Endothelial cell of umbilical vein (primary cell): ENCODE measurements at regions not wholly inside any gene's neighbourhood (a gene's known extent, or its start where the extent isn't known, plus 50 kb on each side); places are given as distances from the start of the nearest gene placed in this dataset.

ENCODE experiments used
- BruUV-seq: library from RNA; stranded (reverse); fragments of 400-500 nt; replicated peaks from 2 replicates; lab custom pipeline; 2021; lab: Mats Ljungman, UMichigan
- CTCF ChIA-PET: fragments of 300-600, 350-600 bp; sonication (Branson Sonifier 250); formaldehyde crosslinking; loops from one replicate; lab custom pipeline; 2021; ENCODE audit warnings: antibody characterized with exemption, inconsistent platforms; lab: Charles Lee
- POLR2A ChIA-PET: fragments of 300-600, 350-600 bp; sonication (Branson Sonifier 250); formaldehyde crosslinking; loops from one replicate; lab custom pipeline; 2021; ENCODE audit warnings: antibody characterized with exemption, inconsistent platforms; lab: Charles Lee
- DNase-seq: peaks from one replicate; pipeline ENCODE4 v3.0.0-alpha.2; 2011; ENCODE audit warnings: low read depth, low spot score
- FAIRE-seq: peaks from 2 replicates; lab custom pipeline; 2011; peaks lifted over from hg19 to GRCh38; lab: Jason Lieb, UNC
- H2AFZ ChIP-seq: 2 replicates; pipeline ENCODE4 v1.6.0; 2012; ENCODE audit warnings: low read depth, low read length, control low read depth, inconsistent platforms
- H3K27ac ChIP-seq: 2 replicates; pipeline ENCODE4 v1.5.1; 2011; ENCODE audit warnings: low read depth, mild to moderate bottlenecking, control low read depth, low read length, moderate library complexity; ENCODE audit not compliant: insufficient read depth
- H3K27me3 ChIP-seq, 2 experiments: 2 replicates each; pipeline versions ENCODE4 v1.6.0 to v1.6.1; 2011; ENCODE audit warnings: low read length in 2 of 2, mixed read lengths in 1 of 2; ENCODE audit not compliant: control insufficient read depth in 2 of 2, insufficient read depth in 2 of 2
- H3K36me3 ChIP-seq, 2 experiments: 2 replicates in 1 of 2; 3 replicates in 1 of 2; pipeline ENCODE4 v1.5.1; 2011; ENCODE audit warnings: low read length in 2 of 2, mild to moderate bottlenecking in 1 of 2, moderate library complexity in 1 of 2; ENCODE audit not compliant: control insufficient read depth in 2 of 2, insufficient read depth in 2 of 2; ENCODE audit errors: extremely low read depth in 1 of 2
- H3K4me1 ChIP-seq: 3 replicates; pipeline ENCODE4 v1.5.1; 2011; ENCODE audit warnings: mild to moderate bottlenecking, low read length; ENCODE audit not compliant: control insufficient read depth, insufficient read depth; ENCODE audit errors: extremely low read depth
- H3K4me2 ChIP-seq: 2 replicates; pipeline ENCODE4 v1.6.1; 2011; ENCODE audit warnings: low read length, control low read depth, mixed read lengths; ENCODE audit not compliant: insufficient read depth
- H3K4me3 ChIP-seq, 3 experiments: fragments of 200-600 bp in 1 of 3; sonication (generic), shearing (Covaris generic) in 1 of 3; replicated peaks in 1 of 3; 2 replicates each; pipeline ENCODE4 v1.5.1; 2011 to 2016; ENCODE audit warnings: control low read depth in 3 of 3, low read length in 3 of 3, mild to moderate bottlenecking in 2 of 3, inconsistent platforms in 1 of 3, low read depth in 1 of 3, moderate library complexity in 1 of 3; ENCODE audit not compliant: insufficient read depth in 1 of 3
- H3K79me2 ChIP-seq: 2 replicates; pipeline ENCODE4 v1.6.0; 2012; ENCODE audit warnings: low read length, inconsistent platforms; ENCODE audit not compliant: control insufficient read depth, insufficient read depth
- H3K9ac ChIP-seq: replicated peaks from 2 replicates; pipeline ENCODE3; 2011; ENCODE audit warnings: low read length, control low read depth; ENCODE audit not compliant: insufficient read depth; ENCODE audit errors: extremely low read depth
- H3K9me1 ChIP-seq: replicated peaks from 3 replicates; pipeline ENCODE4 v1.6.0; 2011; ENCODE audit warnings: mild to moderate bottlenecking, low read length; ENCODE audit not compliant: control insufficient read depth, insufficient read depth; ENCODE audit errors: extremely low read depth
- H3K9me3 ChIP-seq: replicated peaks from 2 replicates; pipeline ENCODE4 v1.5.1; 2012; ENCODE audit warnings: low read length, inconsistent platforms; ENCODE audit not compliant: control insufficient read depth, insufficient read depth
- H4K20me1 ChIP-seq: replicated peaks from 2 replicates; pipeline ENCODE3; 2011; ENCODE audit warnings: mild to moderate bottlenecking, low read length; ENCODE audit not compliant: control insufficient read depth, insufficient read depth; ENCODE audit errors: extremely low read depth
- CTCF ChIP-seq, 2 donors: IDR thresholded peaks; 1 replicate in 1 of 2; 2 replicates in 1 of 2; pipeline ENCODE4 v1.5.1; 2011; ENCODE audit warnings: low read length in 2 of 2, mild to moderate bottlenecking in 2 of 2, moderate library complexity in 2 of 2, control low read depth in 1 of 2, inconsistent platforms in 1 of 2, low read depth in 1 of 2; ENCODE audit not compliant: insufficient read depth in 1 of 2; ENCODE audit errors: extremely low read depth in 1 of 2
- EZH2 ChIP-seq: IDR thresholded peaks from 2 replicates; pipeline ENCODE4 v1.6.1; 2012; ENCODE audit warnings: borderline replicate concordance, low read depth, mild to moderate bottlenecking, moderate library complexity, low read length, inconsistent platforms; ENCODE audit not compliant: severe bottlenecking
- FOS ChIP-seq: IDR thresholded peaks from 2 replicates; pipeline ENCODE4 v1.6.1; 2011; ENCODE audit warnings: mild to moderate bottlenecking, low read length, moderate library complexity, borderline replicate concordance; ENCODE audit not compliant: insufficient read depth
- GATA2 ChIP-seq: IDR thresholded peaks from 2 replicates; pipeline ENCODE4 v1.7.0; 2011; ENCODE audit warnings: low read depth, mild to moderate bottlenecking, moderate library complexity, mixed read lengths, low read length; ENCODE audit not compliant: insufficient read length, insufficient read depth
- JUN ChIP-seq: IDR thresholded peaks from 2 replicates; pipeline ENCODE4 v1.6.1; 2011; ENCODE audit warnings: borderline replicate concordance, low read depth; ENCODE audit not compliant: insufficient read length, insufficient read depth
- MAX ChIP-seq: IDR thresholded peaks from 2 replicates; pipeline ENCODE4 v1.6.1; 2011; ENCODE audit not compliant: insufficient read depth, insufficient read length
- MYC ChIP-seq: IDR thresholded peaks from one replicate; pipeline ENCODE4 v1.6.1; 2011; ENCODE audit warnings: mild to moderate bottlenecking, low read depth, low read length
- POLR2A ChIP-seq: IDR thresholded peaks from 2 replicates; pipeline ENCODE4 v1.6.1; 2012; ENCODE audit warnings: low read depth, mild to moderate bottlenecking, control low read depth, low read length
- POLR2AphosphoS5 ChIP-seq: IDR thresholded peaks from 2 replicates; pipeline ENCODE4 v1.6.1; 2012; ENCODE audit warnings: low read depth, mild to moderate bottlenecking, control low read depth, low read length, moderate library complexity; ENCODE audit not compliant: insufficient read depth
- dilution Hi-C: fragments of 300-500 bp; cut with MboI; formaldehyde crosslinking; loops from one replicate; pipeline ENCODE4 v1.15.0; 2019; ENCODE audit warnings: low sequenced_read_pairs; ENCODE audit not compliant: extremely low pct_ligation_motif_present
- intact Hi-C: fragments of 100-400 bp; cut with micrococcal nuclease; formaldehyde crosslinking; loops from one replicate; pipeline ENCODE4 v1.10.0; 2022

GRCh38 chr5:85441853-85442252, 1057.2 kb upstream of the EDIL3 start:
- FAIRE-seq (no peak), DNase-seq (no peak)
- Histone ChIP-seq H4K20me1 (no peaks in the 10 kb centered on the region), H2AFZ (no peak overlapping the region), H3K9me1 (no peaks in the 10 kb centered on the region), H3K4me3 (no peak overlapping the region), H3K36me3 (no peaks in the 10 kb centered on the region), H3K9ac (no peak overlapping the region), H3K4me2 (no peak overlapping the region), H3K27me3 (no peaks in the 10 kb centered on the region), H3K4me1 (no peaks in the 10 kb centered on the region), H3K79me2 (no peaks in the 10 kb centered on the region), H3K9me3 (peaks cover 2% of the 10 kb centered on the region), H3K27ac (no peak overlapping the region)
- intact Hi-C loops (no loop called here), dilution Hi-C loops (no loop called here)
- POLR2A ChIA-PET = no interaction called here
- CTCF ChIA-PET = no interaction called here
- TF ChIP-seq EZH2 (no peak), FOS (no peak), MAX (no peak), POLR2A (no peak), JUN (no peak), MYC (no peak), POLR2AphosphoS5 (no peak), CTCF (IDR thresholded peaks at IDR 0.05; ENCODE audit: extremely low read depth in 1 of 2, insufficient read depth in 1 of 2, low read depth in 1 of 2, low read length in 2 of 2) (no peak), GATA2 (no peak)
- no TSS peak for BruUV-seq
